ENCODE measurements at regions not wholly inside any gene's neighbourhood (a gene's known extent, or its start where the extent isn't known, plus 50 kb on each side); places are given as distances from the start of the nearest gene placed in this dataset.
A peak's percentile ranks its signal among the peaks of the same experiment; 100 is the strongest.

- Histone ChIP-seq H3K4me2 (ENCODE audit: unreplicated experiment) (no peak overlapping the region), H3K9me2 (ENCODE audit: insufficient read depth) (no peaks in the 10 kb centered on the region; the same call in 1 of the 2 replicates), H3F3A (ENCODE audit: insufficient read depth) (no peaks in the 10 kb centered on the region), H3K9ac (no peak overlapping the region), H3K9me3 (ENCODE audit: low read depth) (no peaks in the 10 kb centered on the region), H3K79me2 (ENCODE audit: insufficient read depth) (no peaks in the 10 kb centered on the region), H2AFZ (no peak overlapping the region), H3K27me3 (replicated peaks; ENCODE audit: insufficient read depth) (no peaks in the 10 kb centered on the region), H3K4me1 (ENCODE audit: insufficient read depth) (peaks cover 8% of the 10 kb centered on the region; the same call in 1 of the 2 replicates), H3K27ac (no peak overlapping the region), H4K20me1 (ENCODE audit: insufficient read depth) (no peaks in the 10 kb centered on the region), H3K4me3 (no peak overlapping the region), H3K36me3 (ENCODE audit: low read depth) (no peaks in the 10 kb centered on the region)
- no peak for TF ChIP-seq EZH2phosphoT487 (IDR thresholded peaks at IDR 0.05; ENCODE audit: insufficient read depth, low read depth)
- no peak for TF ChIP-seq EZH2 (IDR thresholded peaks at IDR 0.05; ENCODE audit: insufficient read depth, poor library complexity, severe bottlenecking)
- 77 to 86% methylated on average over 2 of the region's 2 CpGs for WGBS, 2 experiments (ENCODE audit: low coverage in 1 of 2, low lambda C conversion rate in 2 of 2, missing lambda C conversion rate in 2 of 2)
- in situ Hi-C loops (cut with MboI): no loop called here
- no peak for DNase-seq
Measured at GRCh38 chr2:164024396-164024795, 288.6 kb upstream of the FIGN start.

- H3K9ac ChIP-seq: no peak overlapping the region
- 28 to 31% methylated on average over 2 of the region's 2 CpGs for WGBS, 2 experiments (ENCODE audit: low coverage in 1 of 2, low lambda C conversion rate in 2 of 2, missing lambda C conversion rate in 2 of 2)
- no peak for DNase-seq
- no peak overlapping the region for H2AFZ ChIP-seq
- no peaks in the 10 kb centered on the region for H3K27me3 ChIP-seq (replicated peaks; ENCODE audit: insufficient read depth)
- no peak overlapping the region for H3K4me2 ChIP-seq (ENCODE audit: unreplicated experiment)
- in situ Hi-C loops (cut with MboI): no loop called here
- H3K36me3 ChIP-seq (ENCODE audit: low read depth): no peaks in the 10 kb centered on the region
- no peak overlapping the region for H3K27ac ChIP-seq
- no peaks in the 10 kb centered on the region for H3F3A ChIP-seq (ENCODE audit: insufficient read depth)
- H3K4me3 ChIP-seq: no peak overlapping the region
- no peaks in the 10 kb centered on the region for H3K79me2 ChIP-seq (ENCODE audit: insufficient read depth)
- no peaks in the 10 kb centered on the region; the same call in 1 of the 2 replicates for H3K9me2 ChIP-seq (ENCODE audit: insufficient read depth)
- H3K4me1 ChIP-seq (ENCODE audit: insufficient read depth): peaks cover 4% of the 10 kb centered on the region; the same call in 1 of the 2 replicates
- H3K9me3 ChIP-seq (ENCODE audit: low read depth): no peaks in the 10 kb centered on the region
- TF ChIP-seq EZH2 (IDR thresholded peaks at IDR 0.05; ENCODE audit: insufficient read depth, poor library complexity, severe bottlenecking) (no peak), EZH2phosphoT487 (IDR thresholded peaks at IDR 0.05; ENCODE audit: insufficient read depth, low read depth) (no peak)
- no peaks in the 10 kb centered on the region for H4K20me1 ChIP-seq (ENCODE audit: insufficient read depth)
Measured at GRCh38 chr2:164023896-164024295, 288.1 kb upstream of the FIGN start.

GRCh38 chr2:164015328-164016123 is 279.7 kb upstream of the FIGN start:
- Histone ChIP-seq H3K27ac (peak overlapping the region; percentile 49; the same call in 1 of the 2 replicates), H3K9me3 (ENCODE audit: low read depth) (no peaks in the 10 kb centered on the region), H4K20me1 (ENCODE audit: insufficient read depth) (no peaks in the 10 kb centered on the region), H3K9ac (no peak overlapping the region), H3K4me3 (peak overlapping the region; percentile 48), H3K4me2 (ENCODE audit: unreplicated experiment) (peak overlapping the region; percentile 76), H3F3A (ENCODE audit: insufficient read depth) (peaks cover 14% of the 10 kb centered on the region), H3K36me3 (ENCODE audit: low read depth) (no peaks in the 10 kb centered on the region), H3K9me2 (ENCODE audit: insufficient read depth) (no peaks in the 10 kb centered on the region), H3K4me1 (ENCODE audit: insufficient read depth) (peaks cover 20% of the 10 kb centered on the region), H3K79me2 (ENCODE audit: insufficient read depth) (no peaks in the 10 kb centered on the region), H2AFZ (peak overlapping the region; percentile 56), H3K27me3 (replicated peaks; ENCODE audit: insufficient read depth) (no peaks in the 10 kb centered on the region)
- DNase-seq: peak; percentile 71
- 56 to 57% methylated on average over 12 of the region's 12 CpGs for WGBS, 2 experiments (ENCODE audit: low coverage in 1 of 2, low lambda C conversion rate in 2 of 2, missing lambda C conversion rate in 2 of 2)
- TF ChIP-seq EZH2 (IDR thresholded peaks at IDR 0.05; ENCODE audit: insufficient read depth, poor library complexity, severe bottlenecking) (no peak), EZH2phosphoT487 (IDR thresholded peaks at IDR 0.05; ENCODE audit: insufficient read depth, low read depth) (no peak)
- in situ Hi-C loops (cut with MboI): no loop called here

GRCh38 chr2:164014791-164015190 is 279.0 kb upstream of the FIGN start:
- Histone ChIP-seq H3K27me3 (replicated peaks; ENCODE audit: insufficient read depth) (no peaks in the 10 kb centered on the region), H3K9ac (peak overlapping the region; percentile 16; the same call in 1 of the 2 replicates), H3K4me2 (ENCODE audit: unreplicated experiment) (peak overlapping the region; percentile 76), H3K9me3 (ENCODE audit: low read depth) (no peaks in the 10 kb centered on the region), H3K4me1 (ENCODE audit: insufficient read depth) (peaks cover 20% of the 10 kb centered on the region), H3K36me3 (ENCODE audit: low read depth) (no peaks in the 10 kb centered on the region), H2AFZ (peak overlapping the region; percentile 79), H4K20me1 (ENCODE audit: insufficient read depth) (no peaks in the 10 kb centered on the region), H3K9me2 (ENCODE audit: insufficient read depth) (no peaks in the 10 kb centered on the region), H3K27ac (peak overlapping the region; percentile 49), H3K79me2 (ENCODE audit: insufficient read depth) (no peaks in the 10 kb centered on the region), H3F3A (ENCODE audit: insufficient read depth) (peaks cover 14% of the 10 kb centered on the region), H3K4me3 (peak overlapping the region; percentile 48)
- TF ChIP-seq EZH2phosphoT487 (IDR thresholded peaks at IDR 0.05; ENCODE audit: insufficient read depth, low read depth): no peak
- no peak for TF ChIP-seq EZH2 (IDR thresholded peaks at IDR 0.05; ENCODE audit: insufficient read depth, poor library complexity, severe bottlenecking)
- 42 to 49% methylated on average over 1 of the region's 1 CpG for WGBS, 2 experiments (ENCODE audit: low coverage in 1 of 2, low lambda C conversion rate in 2 of 2, missing lambda C conversion rate in 2 of 2)
- no peak for DNase-seq
- in situ Hi-C loops (cut with MboI): no loop called here
